Peyer's patch (tissue), 4 donors: ENCODE measurements at regions not wholly inside any gene's neighbourhood (a gene's known extent, or its start where the extent isn't known, plus 50 kb on each side); places are given as distances from the start of the nearest gene placed in this dataset.
"Not testable (repeated sequence)": the region's sequence is repeated elsewhere in the genome, so short reads cannot be mapped to it uniquely, and the experiment has no call there.

Source experiments
- DNase-seq, 3 donors: peaks; one replicate each; pipeline ENCODE4 v3.0.0-alpha.2; 2017 to 2019
- H3K27ac ChIP-seq, 4 donors: fragments of 200-600 bp; sonication (generic); one replicate each; pipeline ENCODE4 v1.5.1; 2016 to 2019
- H3K27me3 ChIP-seq, 2 donors: fragments of 200-600 bp; sonication (generic); one replicate each; pipeline ENCODE4 v1.5.1; 2019
- H3K36me3 ChIP-seq, 3 donors: fragments of 200-600 bp; sonication (generic); one replicate each; pipeline ENCODE4 v1.5.1; 2016 to 2019
- H3K4me1 ChIP-seq, 4 donors: fragments of 200-600 bp; sonication (generic); one replicate each; pipeline ENCODE4 v1.5.1; 2016 to 2019
- H3K4me3 ChIP-seq, 4 donors: fragments of 200-600 bp; sonication (generic); 1 replicate in 3 of 4; 2 replicates in 1 of 4; pipeline ENCODE4 v1.5.1; 2016 to 2019; ENCODE audit warnings: mild to moderate bottlenecking in 1 of 4
- H3K9me3 ChIP-seq, 4 donors: fragments of 200-600 bp; sonication (generic); one replicate each; pipeline ENCODE4 v1.5.1; 2016 to 2019; ENCODE audit warnings: mild to moderate bottlenecking in 1 of 4
- CTCF ChIP-seq, 6 experiments: fragments of 450-650 bp in 4 of 6; fragments of 200-600 bp in 2 of 6; sonication (generic) in 1 of 6; IDR thresholded peaks; one replicate each; pipeline ENCODE4 v1.5.1; 2017 to 2019; ENCODE audit warnings: antibody characterized with exemption in 6 of 6, mild to moderate bottlenecking in 3 of 6, moderate library complexity in 1 of 6
- POLR2A ChIP-seq, 2 donors: fragments of 450-650 bp; IDR thresholded peaks; one replicate each; pipeline ENCODE4 v1.5.1; 2017; ENCODE audit warnings: antibody characterized with exemption in 2 of 2, mild to moderate bottlenecking in 2 of 2, moderate library complexity in 2 of 2

GRCh38 chr4:55277011-55277410 lies 69.0 kb upstream of the SRD5A3 start:
- TF ChIP-seq CTCF (IDR thresholded peaks at IDR 0.05) (no peak), POLR2A (IDR thresholded peaks at IDR 0.05) (no peak)
- H3K27me3 ChIP-seq: no peaks in the 10 kb centered on the region
- no peaks in the 10 kb centered on the region for H3K36me3 ChIP-seq
- no peak for DNase-seq
- H3K4me3 ChIP-seq: no peak overlapping the region
- H3K4me1 ChIP-seq: no peaks in the 10 kb centered on the region
- H3K27ac ChIP-seq: no peak overlapping the region
- H3K9me3 ChIP-seq: no peaks in the 10 kb centered on the region

DNA sequence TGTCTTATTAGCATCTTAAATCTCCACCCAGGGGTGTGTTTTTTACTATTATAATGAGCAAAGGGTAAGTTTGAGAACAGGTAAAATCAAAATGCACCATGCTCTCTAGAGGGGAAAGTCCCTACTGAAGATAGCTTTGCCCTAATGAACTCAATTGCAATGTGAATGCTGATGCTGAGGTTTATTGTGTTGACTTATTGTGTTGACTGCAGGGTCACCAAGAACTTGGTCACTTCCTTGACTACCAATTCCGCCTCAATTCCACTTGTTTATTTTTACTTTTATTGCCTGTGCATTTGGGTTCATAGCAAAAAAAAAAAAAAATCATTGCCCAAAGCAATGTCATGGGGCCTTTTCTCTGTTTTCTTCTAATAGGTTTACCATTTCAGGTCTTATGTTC lies 67.7 kb upstream of the SRD5A3 start:
- Histone ChIP-seq H3K36me3 (no peaks in the 10 kb centered on the region), H3K4me1 (no peaks in the 10 kb centered on the region), H3K27ac (no peak overlapping the region), H3K9me3 (no peaks in the 10 kb centered on the region), H3K4me3 (no peak overlapping the region), H3K27me3 (no peaks in the 10 kb centered on the region)
- no peak for TF ChIP-seq CTCF (IDR thresholded peaks at IDR 0.05)
- TF ChIP-seq POLR2A (IDR thresholded peaks at IDR 0.05): no peak
- DNase-seq: no peak

- not testable (repeated sequence) for H3K4me3 ChIP-seq, H3K27ac ChIP-seq, H3K27me3 ChIP-seq, H3K4me1 ChIP-seq, H3K36me3 ChIP-seq, DNase-seq, H3K9me3 ChIP-seq
Measured at GRCh38 chr4:55280474-55280873, 65.6 kb upstream of the SRD5A3 start.

- H3K27me3 ChIP-seq, H3K4me1 ChIP-seq, DNase-seq, H3K36me3 ChIP-seq, H3K9me3 ChIP-seq, H3K4me3 ChIP-seq, H3K27ac ChIP-seq: not testable (repeated sequence)
Measured at GRCh38 chr4:55281118-55281683, 64.8 kb upstream of the SRD5A3 start.

DNA sequence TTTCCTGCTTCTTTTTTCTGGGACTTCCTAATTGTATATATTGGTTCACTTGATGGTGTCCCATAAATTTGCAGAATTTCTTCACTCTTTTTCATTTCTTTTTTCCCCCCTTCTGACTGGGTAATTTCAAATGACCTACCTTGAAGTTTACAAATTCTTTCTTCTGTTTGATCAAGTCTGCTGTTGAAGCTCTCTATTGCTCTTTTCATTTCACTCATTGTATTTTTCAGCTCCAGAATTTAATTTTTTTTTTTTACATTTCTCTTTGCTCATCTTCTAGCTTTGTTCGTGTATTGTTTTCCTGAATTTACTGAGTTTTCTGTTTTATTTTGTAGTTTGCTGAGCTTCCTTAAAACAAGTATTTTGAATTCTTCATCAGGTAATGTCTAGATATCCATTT lies 61.7 kb upstream of the SRD5A3 start:
- Histone ChIP-seq H3K27me3 (no peaks in the 10 kb centered on the region), H3K4me3 (no peak overlapping the region), H3K4me1 (no peaks in the 10 kb centered on the region), H3K9me3 (no peaks in the 10 kb centered on the region), H3K27ac (no peak overlapping the region), H3K36me3 (no peaks in the 10 kb centered on the region)
- no peak for DNase-seq
- TF ChIP-seq POLR2A (IDR thresholded peaks at IDR 0.05): no peak
- TF ChIP-seq CTCF (IDR thresholded peaks at IDR 0.05): no peak

DNA sequence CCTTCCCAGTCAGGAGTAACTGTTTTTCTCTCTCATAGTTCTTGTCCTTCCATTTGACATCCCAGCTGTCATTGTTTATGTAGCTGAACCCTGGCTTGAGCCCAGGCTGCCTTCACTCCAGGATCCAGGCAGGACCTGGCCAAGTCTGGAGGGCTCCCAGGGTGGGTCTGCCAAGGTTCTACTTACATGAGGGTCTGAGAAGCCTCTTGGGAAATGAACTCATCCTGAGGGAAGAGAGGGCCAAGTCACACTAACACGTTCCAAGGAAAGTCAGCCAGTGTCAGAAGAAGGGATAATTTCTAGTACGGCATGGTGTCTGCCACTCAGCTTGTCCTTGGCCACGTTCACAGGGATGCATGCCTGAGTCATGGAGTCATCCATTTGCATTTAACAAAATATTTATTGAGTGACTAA lies 54.8 kb upstream of the SRD5A3 start:
- H3K4me3 ChIP-seq: no peak overlapping the region
- H3K36me3 ChIP-seq: no peaks in the 10 kb centered on the region
- H3K4me1 ChIP-seq: peaks cover 0 to 5% (median 0%) of the 10 kb centered on the region in 4 donors
- no peak for DNase-seq
- H3K27me3 ChIP-seq: no peaks in the 10 kb centered on the region
- H3K27ac ChIP-seq: no peak overlapping the region
- TF ChIP-seq CTCF (IDR thresholded peaks at IDR 0.05) (no peak), POLR2A (IDR thresholded peaks at IDR 0.05) (no peak)
- H3K9me3 ChIP-seq: no peaks in the 10 kb centered on the region

- Histone ChIP-seq H3K9me3 (no peaks in the 10 kb centered on the region), H3K36me3 (no peaks in the 10 kb centered on the region), H3K4me1 (peaks cover 0 to 2% (median 0%) of the 10 kb centered on the region in 4 donors), H3K4me3 (no peak overlapping the region), H3K27me3 (no peaks in the 10 kb centered on the region), H3K27ac (no peak overlapping the region)
- TF ChIP-seq CTCF (IDR thresholded peaks at IDR 0.05) (no peak), POLR2A (IDR thresholded peaks at IDR 0.05) (no peak)
- no peak for DNase-seq
Measured at GRCh38 chr4:55296096-55296495, 49.9 kb upstream of the SRD5A3 start.
